HEK293 (cell line): ENCODE measurements at regions not wholly inside any gene's neighbourhood (a gene's known extent, or its start where the extent isn't known, plus 50 kb on each side); places are given as distances from the start of the nearest gene placed in this dataset.

Experiments
- ELK4 ChIP-seq: IDR thresholded peaks from 2 replicates; pipeline ENCODE4 v1.6.1; 2011; ENCODE audit warnings: mild to moderate bottlenecking, low read depth, low read length, borderline replicate concordance
- ZBTB1 ChIP-seq: fragments of 450-650 bp; formaldehyde crosslinking; IDR thresholded peaks from 2 replicates; pipeline ENCODE4 v1.5.1; 2016; ENCODE audit warnings: missing biosample characterization, missing genetic modification characterization
- ZBTB48 ChIP-seq: fragments of 450-650 bp; formaldehyde crosslinking; IDR thresholded peaks from 2 replicates; pipeline ENCODE4 v1.5.1; 2016; ENCODE audit warnings: missing biosample characterization, missing genetic modification characterization
- ZNF114 ChIP-seq: fragments of 450-650 bp; formaldehyde crosslinking; IDR thresholded peaks from 2 replicates; pipeline ENCODE4 v1.5.0; 2017; ENCODE audit warnings: missing biosample characterization, missing genetic modification characterization
- ZNF274 ChIP-seq, 2 experiments: fragments of 200-500 bp in 1 of 2; fragments of 450-650 bp in 1 of 2; sonication (Bioruptor generic) in 1 of 2; formaldehyde crosslinking in 1 of 2; IDR thresholded peaks; 2 replicates each; pipeline versions ENCODE4 v1.5.1 to v1.6.1; 2014 to 2016; ENCODE audit warnings: borderline replicate concordance in 1 of 2, inconsistent platforms in 1 of 2, low read length in 1 of 2, missing biosample characterization in 1 of 2, missing genetic modification characterization in 1 of 2
- ZNF549 ChIP-seq: fragments of 450-650 bp; IDR thresholded peaks from 2 replicates; pipeline ENCODE4 v1.5.1; 2018; ENCODE audit warnings: missing biosample characterization, missing genetic modification characterization, mild to moderate bottlenecking, inconsistent platforms, moderate library complexity
- ZNF623 ChIP-seq: fragments of 450-650 bp; formaldehyde crosslinking; IDR thresholded peaks from 2 replicates; pipeline ENCODE4 v1.5.1; 2016; ENCODE audit warnings: missing biosample characterization, missing genetic modification characterization
- ZNF664 ChIP-seq: fragments of 450-650 bp; formaldehyde crosslinking; IDR thresholded peaks from 2 replicates; pipeline ENCODE4 v1.5.1; 2016; ENCODE audit warnings: missing biosample characterization, missing genetic modification characterization
- ZNF837 ChIP-seq: fragments of 450-650 bp; formaldehyde crosslinking; IDR thresholded peaks from 2 replicates; pipeline ENCODE4 v1.5.1; 2016; ENCODE audit warnings: missing biosample characterization, missing genetic modification characterization
- TF ChIP-seq, protein P1 (sequence below): fragments of 450-650 bp; formaldehyde crosslinking; IDR thresholded peaks from 2 replicates; pipeline ENCODE4 v1.5.1; 2016; ENCODE audit warnings: missing biosample characterization, missing genetic modification characterization
- TF ChIP-seq, protein P2 (sequence below): fragments of 450-650 bp; formaldehyde crosslinking; IDR thresholded peaks from 2 replicates; pipeline ENCODE4 v1.5.1; 2017; ENCODE audit warnings: missing biosample characterization, missing genetic modification characterization
- TF ChIP-seq, protein P3 (sequence below): fragments of 450-650 bp; formaldehyde crosslinking; IDR thresholded peaks from 2 replicates; pipeline ENCODE4 v1.5.1; 2016; ENCODE audit warnings: missing biosample characterization, missing genetic modification characterization, low read depth

DNA sequence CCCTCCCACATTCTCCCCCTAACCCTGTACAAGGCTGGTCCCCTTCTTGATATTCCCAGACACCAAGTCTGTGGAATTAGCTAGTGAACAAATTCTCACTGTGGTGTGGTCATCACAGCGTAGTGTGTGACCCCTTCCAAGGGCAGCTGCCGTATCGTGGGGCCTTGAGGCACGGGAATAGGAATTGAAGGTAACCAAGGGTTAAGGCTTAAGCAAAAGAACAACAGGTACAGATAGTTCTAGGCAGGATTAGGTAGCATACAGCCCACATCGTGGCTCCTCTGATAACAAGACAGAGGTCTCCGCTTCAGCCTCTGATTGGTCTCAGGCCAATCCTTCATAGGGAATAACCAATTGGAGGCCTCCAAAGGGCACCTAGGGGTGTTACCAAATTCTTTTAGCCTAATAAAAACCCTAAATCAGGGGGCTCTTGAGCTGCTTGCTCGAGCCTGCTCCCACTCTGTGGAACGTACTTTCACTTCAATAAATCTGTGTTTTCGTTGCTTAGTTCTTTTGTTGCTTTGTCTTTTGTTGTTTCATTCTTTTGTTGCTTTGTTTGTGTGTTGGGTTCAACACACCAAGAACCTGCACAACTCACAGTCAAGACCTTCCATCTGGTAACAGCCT is 64.7 kb downstream of the GPR6 start:
- no peak for TF ChIP-seq ZNF623
- TF ChIP-seq, protein P1, sequence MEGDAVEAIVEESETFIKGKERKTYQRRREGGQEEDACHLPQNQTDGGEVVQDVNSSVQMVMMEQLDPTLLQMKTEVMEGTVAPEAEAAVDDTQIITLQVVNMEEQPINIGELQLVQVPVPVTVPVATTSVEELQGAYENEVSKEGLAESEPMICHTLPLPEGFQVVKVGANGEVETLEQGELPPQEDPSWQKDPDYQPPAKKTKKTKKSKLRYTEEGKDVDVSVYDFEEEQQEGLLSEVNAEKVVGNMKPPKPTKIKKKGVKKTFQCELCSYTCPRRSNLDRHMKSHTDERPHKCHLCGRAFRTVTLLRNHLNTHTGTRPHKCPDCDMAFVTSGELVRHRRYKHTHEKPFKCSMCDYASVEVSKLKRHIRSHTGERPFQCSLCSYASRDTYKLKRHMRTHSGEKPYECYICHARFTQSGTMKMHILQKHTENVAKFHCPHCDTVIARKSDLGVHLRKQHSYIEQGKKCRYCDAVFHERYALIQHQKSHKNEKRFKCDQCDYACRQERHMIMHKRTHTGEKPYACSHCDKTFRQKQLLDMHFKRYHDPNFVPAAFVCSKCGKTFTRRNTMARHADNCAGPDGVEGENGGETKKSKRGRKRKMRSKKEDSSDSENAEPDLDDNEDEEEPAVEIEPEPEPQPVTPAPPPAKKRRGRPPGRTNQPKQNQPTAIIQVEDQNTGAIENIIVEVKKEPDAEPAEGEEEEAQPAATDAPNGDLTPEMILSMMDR (tag by site-specific recombination), result no peak
- TF ChIP-seq ZBTB48 (tag by site-specific recombination), result no peak
- no peak for TF ChIP-seq ZNF664 (tag by site-specific recombination)
- TF ChIP-seq ZBTB1 (tag by site-specific recombination), result no peak
- TF ChIP-seq, protein P2, sequence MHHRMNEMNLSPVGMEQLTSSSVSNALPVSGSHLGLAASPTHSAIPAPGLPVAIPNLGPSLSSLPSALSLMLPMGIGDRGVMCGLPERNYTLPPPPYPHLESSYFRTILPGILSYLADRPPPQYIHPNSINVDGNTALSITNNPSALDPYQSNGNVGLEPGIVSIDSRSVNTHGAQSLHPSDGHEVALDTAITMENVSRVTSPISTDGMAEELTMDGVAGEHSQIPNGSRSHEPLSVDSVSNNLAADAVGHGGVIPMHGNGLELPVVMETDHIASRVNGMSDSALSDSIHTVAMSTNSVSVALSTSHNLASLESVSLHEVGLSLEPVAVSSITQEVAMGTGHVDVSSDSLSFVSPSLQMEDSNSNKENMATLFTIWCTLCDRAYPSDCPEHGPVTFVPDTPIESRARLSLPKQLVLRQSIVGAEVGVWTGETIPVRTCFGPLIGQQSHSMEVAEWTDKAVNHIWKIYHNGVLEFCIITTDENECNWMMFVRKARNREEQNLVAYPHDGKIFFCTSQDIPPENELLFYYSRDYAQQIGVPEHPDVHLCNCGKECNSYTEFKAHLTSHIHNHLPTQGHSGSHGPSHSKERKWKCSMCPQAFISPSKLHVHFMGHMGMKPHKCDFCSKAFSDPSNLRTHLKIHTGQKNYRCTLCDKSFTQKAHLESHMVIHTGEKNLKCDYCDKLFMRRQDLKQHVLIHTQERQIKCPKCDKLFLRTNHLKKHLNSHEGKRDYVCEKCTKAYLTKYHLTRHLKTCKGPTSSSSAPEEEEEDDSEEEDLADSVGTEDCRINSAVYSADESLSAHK (tag by site-specific recombination), result no peak
- TF ChIP-seq ZNF549, result no peak
- TF ChIP-seq ZNF837 (tag by site-specific recombination), result no peak
- no peak for TF ChIP-seq ELK4
- TF ChIP-seq, protein P3, sequence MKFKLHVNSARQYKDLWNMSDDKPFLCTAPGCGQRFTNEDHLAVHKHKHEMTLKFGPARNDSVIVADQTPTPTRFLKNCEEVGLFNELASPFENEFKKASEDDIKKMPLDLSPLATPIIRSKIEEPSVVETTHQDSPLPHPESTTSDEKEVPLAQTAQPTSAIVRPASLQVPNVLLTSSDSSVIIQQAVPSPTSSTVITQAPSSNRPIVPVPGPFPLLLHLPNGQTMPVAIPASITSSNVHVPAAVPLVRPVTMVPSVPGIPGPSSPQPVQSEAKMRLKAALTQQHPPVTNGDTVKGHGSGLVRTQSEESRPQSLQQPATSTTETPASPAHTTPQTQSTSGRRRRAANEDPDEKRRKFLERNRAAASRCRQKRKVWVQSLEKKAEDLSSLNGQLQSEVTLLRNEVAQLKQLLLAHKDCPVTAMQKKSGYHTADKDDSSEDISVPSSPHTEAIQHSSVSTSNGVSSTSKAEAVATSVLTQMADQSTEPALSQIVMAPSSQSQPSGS, result no peak
- no peak for TF ChIP-seq ZNF114 (tag by site-specific recombination)
- TF ChIP-seq ZNF274 (IDR thresholded peaks at IDR 0.05; ENCODE audit: low read length), result no peak
- no peak for TF ChIP-seq ZNF274 (tag by site-specific recombination; IDR thresholded peaks at IDR 0.05; ENCODE audit: borderline replicate concordance)
